Fibroblast of mammary gland (primary cell): ENCODE measurements at regions not wholly inside any gene's neighbourhood (a gene's known extent, or its start where the extent isn't known, plus 50 kb on each side); places are given as distances from the start of the nearest gene placed in this dataset.

Experiments
- DNase-seq: peaks from one replicate; pipeline ENCODE4 v3.0.0-alpha.2; 2010; ENCODE audit warnings: low read depth
- H3K4me3 ChIP-seq: 2 replicates; pipeline ENCODE4 v1.5.1; 2011; ENCODE audit warnings: low read depth, mild to moderate bottlenecking, low read length, moderate library complexity; ENCODE audit not compliant: control insufficient read depth
- TF ChIP-seq, protein P1 (sequence below): conservative IDR thresholded peaks from 2 replicates; pipeline ENCODE4 v1.5.1; 2011; ENCODE audit warnings: low read depth, low read length, inconsistent platforms; ENCODE audit not compliant: control insufficient read depth, insufficient read depth

DNA sequence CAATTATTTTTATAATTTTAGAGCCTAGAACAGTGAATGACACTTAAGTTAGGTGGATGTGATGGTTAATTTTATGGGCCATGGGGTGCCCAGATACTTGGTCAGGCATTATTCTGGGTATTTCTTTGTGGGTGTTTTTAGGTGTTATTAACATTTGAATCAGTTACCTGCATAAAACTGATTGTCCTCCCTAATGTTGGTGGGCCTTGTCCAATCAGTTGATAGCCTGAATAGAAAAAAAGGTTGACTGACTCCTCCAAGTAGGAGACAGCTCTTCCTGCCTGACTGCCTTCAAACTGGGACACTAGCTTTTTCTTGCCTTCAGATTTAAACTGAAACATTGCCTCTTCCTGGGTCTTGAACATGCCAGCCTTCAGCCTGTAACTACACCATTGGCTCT is 312.9 kb upstream of the FIGN start:
- H3K4me3 ChIP-seq: no peak overlapping the region
- no peak for DNase-seq
- TF ChIP-seq, protein P1, sequence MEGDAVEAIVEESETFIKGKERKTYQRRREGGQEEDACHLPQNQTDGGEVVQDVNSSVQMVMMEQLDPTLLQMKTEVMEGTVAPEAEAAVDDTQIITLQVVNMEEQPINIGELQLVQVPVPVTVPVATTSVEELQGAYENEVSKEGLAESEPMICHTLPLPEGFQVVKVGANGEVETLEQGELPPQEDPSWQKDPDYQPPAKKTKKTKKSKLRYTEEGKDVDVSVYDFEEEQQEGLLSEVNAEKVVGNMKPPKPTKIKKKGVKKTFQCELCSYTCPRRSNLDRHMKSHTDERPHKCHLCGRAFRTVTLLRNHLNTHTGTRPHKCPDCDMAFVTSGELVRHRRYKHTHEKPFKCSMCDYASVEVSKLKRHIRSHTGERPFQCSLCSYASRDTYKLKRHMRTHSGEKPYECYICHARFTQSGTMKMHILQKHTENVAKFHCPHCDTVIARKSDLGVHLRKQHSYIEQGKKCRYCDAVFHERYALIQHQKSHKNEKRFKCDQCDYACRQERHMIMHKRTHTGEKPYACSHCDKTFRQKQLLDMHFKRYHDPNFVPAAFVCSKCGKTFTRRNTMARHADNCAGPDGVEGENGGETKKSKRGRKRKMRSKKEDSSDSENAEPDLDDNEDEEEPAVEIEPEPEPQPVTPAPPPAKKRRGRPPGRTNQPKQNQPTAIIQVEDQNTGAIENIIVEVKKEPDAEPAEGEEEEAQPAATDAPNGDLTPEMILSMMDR: no peak

DNA sequence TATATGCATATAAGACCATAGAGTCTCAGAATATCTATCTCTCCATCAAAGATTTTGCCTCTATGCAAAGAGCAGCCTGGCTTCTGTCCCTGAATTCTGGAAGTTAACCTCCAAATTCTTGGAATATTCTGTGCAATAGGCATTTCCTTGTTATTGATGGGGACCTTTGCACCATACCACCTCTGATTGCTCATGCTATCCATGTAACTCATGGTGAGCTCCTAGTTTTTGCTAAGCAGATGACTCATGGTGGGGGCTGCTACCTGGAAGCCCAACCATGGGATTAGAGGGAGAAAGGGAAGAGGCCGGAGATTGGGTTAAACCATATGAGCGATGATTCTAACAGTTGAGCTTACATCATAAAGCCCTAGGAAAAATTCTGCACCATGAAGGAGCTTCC is 310.2 kb upstream of the FIGN start:
- H3K4me3 ChIP-seq: no peak overlapping the region
- no peak for DNase-seq
- TF ChIP-seq, protein P1: no peak

DNA sequence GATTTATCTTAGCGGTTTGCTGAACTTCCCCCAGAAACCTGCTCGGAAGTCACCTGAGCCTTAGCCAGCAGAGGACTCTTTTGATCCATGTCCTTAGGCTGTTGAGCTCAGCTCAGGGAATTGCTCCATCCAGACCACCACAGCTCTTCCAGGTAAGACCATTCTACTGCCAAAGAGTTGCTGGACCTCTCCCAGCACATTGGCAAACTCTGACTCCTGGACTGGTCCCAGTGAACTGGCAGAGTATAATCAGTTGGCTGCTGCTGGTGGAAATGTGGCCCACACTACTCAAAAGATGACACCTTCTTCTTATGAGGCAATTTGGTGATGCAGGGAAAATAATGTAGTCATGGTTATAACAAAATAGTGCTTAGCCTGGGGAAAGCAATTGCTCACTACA is 308.8 kb upstream of the FIGN start:
- DNase-seq: no peak
- no peak overlapping the region for H3K4me3 ChIP-seq
- TF ChIP-seq, protein P1: no peak

DNA sequence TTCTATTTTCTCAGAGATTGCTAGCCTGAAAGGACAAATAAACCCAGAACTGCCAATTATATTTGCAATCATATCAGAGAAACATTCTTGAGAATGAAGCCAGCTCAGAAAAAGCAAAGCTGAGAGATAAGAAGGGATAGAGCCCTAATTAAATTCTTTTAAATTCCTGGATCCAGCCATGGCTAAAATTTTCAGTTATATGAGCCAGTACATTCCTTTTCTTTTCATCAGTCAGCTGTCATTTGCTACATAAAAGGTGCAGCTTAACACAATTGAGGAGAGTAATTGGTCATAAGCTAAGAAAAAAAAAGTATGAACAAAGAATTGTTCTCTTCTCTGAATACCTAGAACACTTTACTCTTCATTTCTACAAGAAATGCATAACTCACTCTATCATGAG is 303.5 kb upstream of the FIGN start:
- no peak for DNase-seq
- TF ChIP-seq, protein P1: no peak
- H3K4me3 ChIP-seq: no peak overlapping the region

DNA sequence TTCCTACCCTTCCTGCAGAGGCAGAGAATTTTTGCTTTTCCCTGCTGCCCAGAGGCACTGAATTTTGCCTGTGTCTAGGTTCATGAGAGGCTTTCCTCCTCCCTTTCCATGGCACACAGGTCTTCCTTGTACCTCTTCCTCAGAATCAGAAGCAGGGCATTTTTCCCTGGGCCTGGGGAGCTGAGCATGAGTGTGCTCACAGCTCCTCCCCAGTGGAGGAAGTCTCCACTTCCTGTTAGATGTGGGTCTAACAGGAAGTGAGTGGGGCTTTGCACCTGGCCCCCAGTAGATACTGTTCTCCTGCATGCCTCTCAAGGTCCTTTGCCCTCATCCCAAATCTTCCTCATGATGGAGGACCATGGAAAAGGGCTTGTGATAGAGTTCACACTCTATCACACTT is 297.2 kb upstream of the FIGN start:
- H3K4me3 ChIP-seq: no peak overlapping the region

DNA sequence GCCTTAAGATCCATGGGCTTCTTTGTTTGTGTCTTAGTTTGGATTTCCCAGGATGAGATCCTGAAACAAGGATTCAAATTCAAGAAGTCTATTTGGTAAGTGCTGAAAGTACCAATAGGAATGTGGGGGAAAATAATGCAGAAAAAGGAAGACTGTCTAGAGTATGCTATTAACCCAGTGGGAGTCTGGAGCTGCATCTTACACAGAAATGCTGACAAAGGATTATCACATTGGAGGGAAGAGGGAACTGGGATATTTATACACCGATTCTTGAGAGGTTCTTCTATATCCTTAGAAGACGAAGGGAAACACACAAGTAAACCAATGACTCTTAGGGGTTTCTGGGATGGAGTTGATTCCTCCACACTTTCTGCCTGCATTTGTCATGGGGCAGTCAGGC is 294.8 kb upstream of the FIGN start:
- no peak for DNase-seq
- TF ChIP-seq, protein P1: no peak
- no peak overlapping the region for H3K4me3 ChIP-seq

More for the DNA sequence above, 297.2 kb upstream of the FIGN start:
- no peak for DNase-seq
- TF ChIP-seq, protein P1: no peak
